GM03348 (cell line): ENCODE measurements at regions not wholly inside any gene's neighbourhood (a gene's known extent, or its start where the extent isn't known, plus 50 kb on each side); places are given as distances from the start of the nearest gene placed in this dataset.
"Not testable (repeated sequence)": the region's sequence is repeated elsewhere in the genome, so short reads cannot be mapped to it uniquely, and the experiment has no call there.

Source experiments
- DNase-seq: peaks from one replicate; pipeline ENCODE4 v3.0.0; 2012; ENCODE audit warnings: low spot score

- DNase-seq = no peak
These were observed 455.0 kb downstream of the ZIC3 start for GRCh38 chrX:138020941-138021340.

GRCh38 chrX:138026211-138026610 lies 460.3 kb downstream of the ZIC3 start:
- DNase-seq = peak; percentile 2

GRCh38 chrX:138031715-138032114 lies 465.8 kb downstream of the ZIC3 start:
- DNase-seq = no peak

GRCh38 chrX:138034136-138034535 lies 468.2 kb downstream of the ZIC3 start:
- DNase-seq = no peak

- no peak for DNase-seq
These were observed 471.6 kb downstream of the ZIC3 start for GRCh38 chrX:138037548-138037947.

GRCh38 chrX:138057883-138058282 lies 492.0 kb downstream of the ZIC3 start:
- no peak for DNase-seq

GRCh38 chrX:138058931-138059330 lies 493.0 kb downstream of the ZIC3 start:
- no peak for DNase-seq

GRCh38 chrX:138067415-138067814 lies 501.5 kb downstream of the ZIC3 start:
- DNase-seq = no peak

- no peak for DNase-seq
These were observed 507.7 kb downstream of the ZIC3 start for GRCh38 chrX:138073626-138074025.

GRCh38 chrX:138082251-138082650 lies 516.3 kb downstream of the ZIC3 start:
- DNase-seq = no peak

GRCh38 chrX:138082896-138083295 lies 517.0 kb downstream of the ZIC3 start:
- no peak for DNase-seq

- not testable (repeated sequence) for DNase-seq
These were observed 545.0 kb downstream of the ZIC3 start for GRCh38 chrX:138110910-138111309.

GRCh38 chrX:138127314-138127713 lies 561.4 kb downstream of the ZIC3 start:
- DNase-seq = peak; percentile 4

- DNase-seq = peak; percentile 28
These were observed 562.2 kb downstream of the ZIC3 start for GRCh38 chrX:138128027-138128671.

- DNase-seq = no peak
These were observed 560.8 kb downstream of the FGF13 start for GRCh38 chrX:138150709-138151108.

GRCh38 chrX:138157850-138158249 lies 553.7 kb downstream of the FGF13 start:
- DNase-seq = no peak

- peak; percentile 20 for DNase-seq
These were observed 519.5 kb downstream of the FGF13 start for GRCh38 chrX:138191998-138192397.

GRCh38 chrX:138229718-138230117 lies 481.8 kb downstream of the FGF13 start:
- DNase-seq = no peak

GRCh38 chrX:138240266-138240665 lies 471.3 kb downstream of the FGF13 start:
- no peak for DNase-seq

GRCh38 chrX:138254001-138254400 lies 457.5 kb downstream of the FGF13 start:
- no peak for DNase-seq

- no peak for DNase-seq
These were observed 456.1 kb downstream of the FGF13 start for GRCh38 chrX:138255373-138255772.

GRCh38 chrX:138264095-138264494 lies 447.4 kb downstream of the FGF13 start:
- DNase-seq = not testable (repeated sequence)

GRCh38 chrX:138270931-138271330 lies 440.6 kb downstream of the FGF13 start:
- no peak for DNase-seq

- DNase-seq = not testable (repeated sequence)
These were observed 428.8 kb downstream of the FGF13 start for GRCh38 chrX:138282598-138283150.
